GM21360 (cell line): ENCODE measurements at regions not wholly inside any gene's neighbourhood (a gene's known extent, or its start where the extent isn't known, plus 50 kb on each side); places are given as distances from the start of the nearest gene placed in this dataset.
"Not testable (repeated sequence)": the region's sequence is repeated elsewhere in the genome, so short reads cannot be mapped to it uniquely, and the experiment has no call there.

ENCODE experiments used
- ATAC-seq: cut with Tn5 transposase; IDR thresholded peaks from one replicate; pipeline ENCODE4 v1.9.1; 2021; ENCODE audit warnings: mild to moderate bottlenecking, moderate library complexity; ENCODE audit not compliant: unreplicated experiment

DNA sequence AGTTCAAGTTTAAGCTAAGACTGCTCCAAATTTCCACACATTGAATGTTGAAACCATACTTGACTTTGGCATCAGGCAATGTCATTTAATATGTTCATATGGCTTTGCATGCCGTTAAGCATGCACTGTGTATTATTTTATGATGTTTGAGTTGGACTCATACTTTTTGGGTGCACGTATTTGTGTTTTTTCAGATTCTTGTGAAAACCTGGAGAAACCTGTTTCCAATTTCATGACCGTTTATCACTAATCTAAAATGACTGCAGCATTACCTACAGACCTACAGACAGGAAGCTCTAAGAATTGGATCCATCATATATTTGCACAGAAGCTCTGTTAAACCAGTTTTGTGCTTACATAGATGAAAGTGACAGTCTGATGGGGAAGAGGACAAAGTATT is 1093.0 kb upstream of the INTU start:
- ATAC-seq, result no peak

DNA sequence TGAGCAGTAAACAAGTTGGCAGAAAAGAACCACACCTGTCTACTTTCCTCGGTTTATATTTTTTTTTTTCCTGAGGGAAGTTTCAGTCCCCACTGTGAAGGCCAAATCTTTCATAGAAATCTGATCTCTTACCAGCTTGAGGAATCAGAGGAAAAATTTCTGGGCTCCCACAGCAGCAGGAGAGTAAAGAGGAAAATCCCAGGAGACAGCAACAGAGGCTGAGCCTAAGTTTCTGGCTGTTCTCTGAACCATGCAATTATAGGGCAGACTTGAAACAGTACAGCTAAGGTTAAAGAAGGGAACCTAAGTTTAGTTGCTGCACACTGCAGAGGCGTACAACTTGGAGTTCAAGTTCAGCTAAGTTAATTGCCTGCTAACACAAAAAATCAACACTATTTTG is 1090.9 kb upstream of the INTU start:
- no peak for ATAC-seq

DNA sequence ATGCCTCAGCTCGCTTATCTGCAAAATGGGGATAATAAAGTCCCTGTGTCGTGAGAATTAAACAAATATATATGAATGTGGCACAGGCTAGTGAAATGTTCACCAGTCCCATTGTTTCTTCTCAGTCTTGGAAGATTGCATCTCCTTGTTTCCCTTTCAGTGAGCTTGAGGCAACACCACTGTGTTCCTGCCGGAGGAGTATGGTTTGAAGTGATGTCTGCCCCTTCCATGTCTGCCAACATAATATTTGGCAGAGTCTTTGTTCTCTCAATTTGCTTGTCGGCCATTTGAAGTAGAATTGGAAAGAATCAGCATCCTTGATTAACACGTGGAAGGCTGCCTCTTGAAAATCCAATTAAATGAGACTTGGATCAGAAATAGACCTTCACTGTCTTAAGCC is 1088.5 kb upstream of the INTU start:
- ATAC-seq, result no peak

DNA sequence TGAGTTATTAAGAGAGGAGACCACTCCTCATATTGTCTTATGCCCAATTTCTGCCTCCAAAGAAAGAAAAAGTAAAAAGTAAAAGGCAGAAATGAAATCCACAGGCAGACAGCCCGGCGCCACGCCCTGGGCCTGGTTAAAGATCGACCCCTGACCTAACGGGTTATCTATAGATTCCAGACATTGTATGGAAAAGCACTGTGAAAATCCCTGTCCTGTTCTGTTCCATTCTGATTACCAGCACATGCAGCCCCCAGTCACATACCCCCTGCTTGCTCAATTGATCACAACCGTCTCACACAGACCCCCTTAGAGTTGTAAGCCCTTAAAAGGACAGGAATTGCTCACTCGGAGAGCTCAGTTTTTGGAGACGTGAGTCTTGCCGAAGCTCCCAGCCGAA is 1086.6 kb upstream of the INTU start:
- ATAC-seq, result not testable (repeated sequence)

DNA sequence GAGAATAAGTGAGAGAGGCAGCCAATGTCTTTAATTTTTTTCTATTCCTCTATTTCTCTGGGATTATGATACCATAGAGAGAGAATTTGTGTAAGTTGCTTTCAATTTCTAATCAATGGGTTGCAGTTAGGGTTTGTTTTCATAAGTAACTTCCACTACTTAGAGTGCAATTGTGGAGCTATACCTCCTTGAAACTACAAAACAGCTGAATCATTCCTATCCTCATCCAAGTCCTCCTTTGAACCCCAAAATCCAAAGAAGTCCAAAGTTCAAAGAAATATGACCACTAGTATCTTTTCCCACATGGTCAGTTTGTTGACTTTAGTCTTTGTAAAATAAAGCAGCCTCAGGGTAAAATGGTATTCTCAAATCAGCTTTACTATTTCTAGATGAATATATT is 1085.4 kb upstream of the INTU start:
- ATAC-seq, result no peak

DNA sequence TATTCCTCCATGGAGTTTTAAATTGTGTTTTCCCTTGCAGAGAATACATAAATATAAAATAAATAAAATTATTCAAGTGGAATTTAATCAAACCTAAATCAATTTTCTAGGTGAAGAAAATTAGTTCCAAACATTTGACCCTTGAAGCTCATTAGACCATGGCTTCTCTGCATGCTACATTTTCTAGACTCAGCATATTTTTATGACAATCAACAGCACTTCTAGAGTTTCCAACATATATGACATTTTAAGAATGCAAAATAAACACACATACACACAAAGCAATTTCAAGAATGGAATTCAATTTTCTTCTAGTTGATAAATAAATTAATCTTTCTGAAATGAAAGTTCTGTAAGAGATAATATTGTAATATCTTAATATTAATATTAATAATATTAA is 1083.9 kb upstream of the INTU start:
- no peak for ATAC-seq

DNA sequence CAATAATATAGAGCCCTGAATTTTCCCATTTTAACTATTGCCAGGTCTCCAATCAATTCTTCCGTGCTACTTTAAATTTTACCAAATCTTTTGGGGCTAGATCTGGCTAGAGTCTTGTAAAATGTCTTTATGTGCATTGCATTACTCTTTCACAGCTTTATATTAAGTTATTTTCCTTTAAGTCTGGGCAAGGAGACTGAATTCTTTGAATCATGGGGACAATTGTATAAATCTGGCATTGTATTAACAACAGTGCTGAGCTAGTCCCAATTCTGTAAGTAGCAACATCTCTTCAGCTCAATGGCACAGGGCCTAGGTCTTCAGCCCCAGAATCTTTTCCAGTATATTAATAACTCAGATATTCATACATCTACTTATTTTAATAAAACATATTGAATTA is 1080.4 kb upstream of the INTU start:
- no peak for ATAC-seq

DNA sequence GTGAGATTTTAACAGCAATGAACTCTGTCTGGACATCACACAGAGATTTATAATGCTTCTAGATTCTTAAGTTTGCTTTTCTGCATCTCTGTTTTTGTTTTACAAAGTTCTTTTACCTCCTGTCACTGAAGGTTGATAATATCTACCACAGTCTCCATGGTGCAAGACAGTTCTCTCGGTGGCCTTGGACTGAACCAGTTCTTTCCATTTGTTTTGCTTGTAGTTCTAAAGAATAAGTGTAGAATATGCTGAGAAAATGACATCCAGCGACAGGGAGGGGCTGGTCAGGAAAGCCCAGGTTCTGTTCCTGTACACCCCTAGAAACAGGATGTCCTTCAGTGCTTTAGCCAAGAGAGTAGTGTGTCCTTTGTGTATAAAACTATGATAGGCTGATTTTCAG is 1079.5 kb upstream of the INTU start:
- ATAC-seq, result no peak

DNA sequence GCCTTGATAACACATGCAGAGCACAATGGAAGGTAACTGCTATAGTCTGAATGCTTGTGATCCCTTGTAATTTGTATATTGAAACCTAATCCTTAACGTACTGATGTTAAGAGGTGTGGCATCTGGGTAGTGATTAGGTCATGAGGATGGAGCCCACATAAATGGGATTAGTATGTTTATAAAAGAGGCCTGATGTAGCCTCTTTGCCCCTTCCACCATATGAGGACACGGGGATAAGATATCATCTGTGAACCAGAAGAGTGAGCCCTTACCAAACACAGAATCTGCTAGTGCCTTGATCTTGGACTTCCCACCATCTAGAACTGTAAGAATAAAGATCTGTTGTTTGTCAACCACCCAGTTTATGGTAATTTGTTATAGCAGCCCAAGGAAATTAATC is 1074.2 kb upstream of the INTU start:
- ATAC-seq, result no peak

DNA sequence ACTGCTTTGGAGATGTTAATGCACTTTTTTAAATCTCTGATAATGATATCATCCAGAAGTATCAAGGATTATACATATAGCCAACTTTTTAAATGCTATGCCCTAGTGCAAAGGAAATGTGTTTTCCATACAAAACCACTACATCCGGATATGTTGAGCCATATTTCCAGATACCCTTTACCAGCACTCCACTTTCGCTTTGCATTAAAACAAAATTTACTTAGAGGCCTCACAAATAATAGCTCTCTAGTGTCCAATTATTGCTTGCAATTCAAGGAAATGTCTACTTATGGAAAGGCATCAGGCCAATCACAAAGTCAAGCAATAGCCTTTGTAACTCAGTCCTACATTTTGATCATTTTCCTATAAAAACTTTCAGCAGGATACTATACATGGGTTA is 1072.8 kb upstream of the INTU start:
- ATAC-seq, result no peak

DNA sequence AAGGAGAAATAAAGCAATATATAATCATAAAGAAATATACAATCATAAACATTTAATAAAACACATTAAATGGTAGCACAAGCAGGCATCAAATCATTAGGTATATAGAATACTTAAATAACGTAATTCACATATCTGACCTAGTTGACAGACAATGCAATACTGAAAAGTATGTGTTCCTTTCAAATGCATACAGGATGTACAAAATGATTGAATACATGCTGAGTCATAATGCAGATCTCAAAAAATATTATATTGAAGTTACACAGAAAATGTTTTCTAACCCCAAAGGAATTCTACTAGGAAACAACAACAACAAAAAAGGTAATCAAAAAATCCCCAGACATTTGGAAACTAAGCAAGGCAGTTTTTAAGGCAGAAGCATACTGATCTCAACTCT is 1072.0 kb upstream of the INTU start:
- ATAC-seq, result no peak

DNA sequence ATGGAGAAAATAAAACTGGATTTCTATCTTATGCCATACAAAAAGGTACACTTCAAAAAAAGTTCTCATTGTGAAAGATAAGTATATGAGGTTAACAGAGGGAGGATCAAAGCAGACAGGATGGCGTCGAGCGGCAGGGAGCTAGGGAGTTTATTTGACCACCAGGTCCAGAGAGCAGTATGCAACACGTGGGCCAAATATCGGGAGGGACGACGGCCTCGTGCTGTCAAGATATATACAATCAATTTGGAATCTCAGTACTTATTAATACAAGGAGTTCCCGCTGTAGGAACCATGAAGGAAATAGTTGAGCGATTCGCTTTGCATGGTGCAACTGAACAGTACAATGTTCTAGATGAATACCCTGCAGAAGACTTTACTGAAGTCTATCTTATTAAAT is 1069.4 kb upstream of the INTU start:
- no peak for ATAC-seq

DNA sequence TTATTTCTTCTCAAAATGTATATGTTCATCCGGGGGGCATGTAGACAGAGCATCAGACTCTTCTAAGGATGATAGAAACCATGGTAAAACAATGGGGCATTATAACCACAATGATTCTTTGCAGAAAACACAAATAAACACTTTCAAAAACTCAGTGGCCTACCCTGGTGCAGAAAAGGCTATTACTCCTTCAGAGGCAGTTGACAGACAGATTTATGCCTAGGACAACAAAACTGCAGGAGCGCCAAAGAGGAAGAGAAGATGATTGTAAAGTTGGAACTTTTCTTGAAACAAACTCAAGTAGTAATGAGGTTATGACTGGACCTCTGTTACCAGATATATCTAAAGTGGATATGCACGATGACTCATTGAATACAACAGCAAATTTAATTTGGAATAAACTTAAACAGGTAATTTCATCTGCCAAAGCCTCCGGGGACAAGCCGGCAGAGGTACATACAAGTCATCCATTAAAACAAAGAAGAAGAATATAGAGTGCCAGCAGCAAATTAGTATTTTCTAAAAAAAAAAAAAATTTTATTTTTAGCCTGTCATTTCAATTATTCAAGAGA is 1068.4 kb upstream of the INTU start:
- no peak for ATAC-seq

DNA sequence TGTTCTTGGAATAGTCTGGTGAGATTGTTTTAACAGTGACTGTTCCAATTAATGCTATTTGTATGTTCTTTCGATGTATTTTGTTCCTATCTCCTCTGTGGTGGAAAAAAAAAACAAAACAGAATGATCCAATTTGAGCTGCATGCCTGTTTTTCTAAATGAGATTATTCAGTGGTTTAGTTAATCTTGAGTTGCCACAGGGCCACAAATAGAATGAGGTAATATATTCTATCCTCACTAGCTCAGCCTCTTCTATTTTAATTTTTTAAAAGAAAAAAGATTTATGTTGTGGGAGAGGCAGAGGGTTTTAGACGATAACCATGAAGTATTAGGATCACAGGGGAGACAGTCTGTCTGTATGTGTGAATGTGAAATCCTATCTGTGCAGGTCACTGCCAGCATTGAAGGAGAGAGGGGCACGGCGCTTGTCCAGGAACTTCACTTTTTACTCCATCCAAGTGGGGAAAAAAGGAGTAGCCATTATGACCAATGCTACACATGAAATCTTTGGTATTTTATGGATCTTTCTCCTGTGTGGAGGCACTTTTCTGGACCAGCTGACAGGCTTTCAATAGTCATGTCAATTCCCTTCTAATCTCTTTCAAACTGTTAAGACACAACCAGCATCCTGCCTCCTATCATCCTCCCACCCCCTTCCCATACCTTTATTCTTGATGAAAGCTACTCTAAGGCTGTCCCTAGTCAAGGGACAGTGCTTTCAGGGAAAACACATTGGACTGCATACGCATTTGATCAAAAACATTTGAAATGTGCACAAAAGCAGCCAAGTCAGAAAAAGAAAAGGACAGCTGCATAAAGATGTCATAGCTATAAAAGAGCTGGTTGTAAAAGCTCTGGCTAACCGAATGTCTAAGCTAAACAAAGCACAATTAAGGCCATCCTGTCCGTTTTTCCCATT is 1063.8 kb upstream of the INTU start:
- ATAC-seq, result no peak

DNA sequence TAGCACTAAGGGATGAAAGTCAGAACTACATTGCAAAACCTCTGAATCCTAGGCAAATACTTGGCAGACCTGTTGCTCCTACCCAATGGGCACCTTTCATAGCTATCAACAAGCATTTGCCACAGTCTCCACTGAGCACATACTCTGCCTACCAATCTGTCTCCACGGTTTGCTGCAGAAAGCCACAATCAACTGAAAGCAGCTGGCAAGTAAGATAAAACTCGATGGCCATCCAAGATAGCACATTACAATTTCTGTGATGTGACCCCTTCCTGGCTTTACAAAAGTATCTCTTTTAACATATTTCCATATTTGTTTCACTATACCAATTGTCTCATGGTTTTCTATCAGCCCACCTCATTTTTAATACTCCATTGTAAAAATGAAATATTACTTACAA is 1060.5 kb upstream of the INTU start:
- ATAC-seq, result no peak

DNA sequence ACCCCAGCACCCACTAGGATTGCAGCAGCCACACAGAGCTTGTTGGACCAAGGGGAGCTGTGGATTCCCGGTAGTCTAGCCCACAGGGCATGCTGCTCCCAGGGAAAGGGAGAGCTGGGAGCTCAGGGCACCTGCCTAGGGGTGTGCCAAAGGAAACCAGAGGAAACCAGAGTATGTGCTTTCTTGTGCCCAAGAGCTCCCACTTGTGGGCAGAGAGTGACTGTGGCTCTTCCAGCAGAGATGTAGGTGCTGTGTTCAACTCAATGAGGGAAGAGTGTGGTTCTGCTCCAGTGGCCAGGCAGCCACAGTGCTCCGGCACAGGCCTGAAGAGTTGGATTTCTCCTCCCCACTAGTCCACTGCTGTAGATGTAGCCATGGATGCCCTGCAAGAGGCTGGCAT is 1050.0 kb upstream of the INTU start:
- ATAC-seq, result no peak

DNA sequence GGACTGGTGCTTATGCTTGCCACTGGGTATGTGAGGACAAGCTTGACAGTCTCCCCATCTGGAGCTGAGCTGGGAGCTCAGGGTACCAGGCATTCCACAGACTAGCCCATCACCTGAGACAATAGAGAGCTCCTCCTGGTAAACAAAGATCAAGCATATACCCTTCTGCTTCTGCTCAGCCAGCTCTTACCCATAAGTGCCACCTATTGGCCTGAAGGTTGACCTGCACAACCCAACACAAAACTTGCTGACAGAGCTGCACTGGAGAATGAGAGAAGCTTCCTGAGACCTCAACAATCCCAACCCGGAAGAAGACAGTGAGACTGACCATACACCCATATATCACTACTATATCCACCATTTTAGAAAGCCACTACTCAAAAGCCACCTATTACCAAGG is 1049.2 kb upstream of the INTU start:
- no peak for ATAC-seq

DNA sequence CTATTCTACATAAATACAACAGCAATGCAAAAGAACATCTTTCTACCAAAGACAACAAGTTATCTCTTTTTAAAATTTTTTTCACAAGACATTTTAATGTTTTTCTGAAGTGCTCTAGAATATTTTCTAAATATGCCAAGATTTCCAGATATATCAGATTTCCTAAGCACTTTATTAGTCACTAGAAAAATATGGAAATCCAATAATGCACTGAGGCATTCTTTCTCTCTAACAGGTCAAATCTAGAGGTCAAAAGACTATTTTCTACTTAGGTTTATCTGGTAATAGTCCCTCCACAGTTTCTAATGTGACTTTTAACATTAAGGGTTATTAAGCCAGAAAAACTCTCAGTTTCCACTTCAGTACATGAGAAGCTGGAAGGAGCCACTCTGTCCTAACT is 1041.2 kb upstream of the INTU start:
- no peak for ATAC-seq

DNA sequence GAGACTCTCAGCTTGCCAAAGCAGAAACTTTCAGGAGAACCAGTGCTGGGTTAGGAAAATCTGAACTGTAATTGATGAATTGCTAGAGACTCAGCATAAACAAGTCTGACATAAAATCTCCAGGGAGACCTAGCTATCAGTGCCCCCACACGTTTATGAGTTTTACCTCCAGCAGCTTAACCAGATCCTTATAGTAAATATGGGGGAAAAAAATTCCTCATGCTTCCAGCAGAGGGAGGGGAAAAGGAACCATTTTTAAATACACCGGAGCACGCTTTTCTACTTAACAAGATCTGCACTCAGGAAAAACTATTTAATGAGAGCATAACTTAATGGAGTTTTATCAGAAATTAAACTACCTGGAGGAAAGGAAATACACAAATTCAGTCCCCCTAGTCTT is 1040.7 kb upstream of the INTU start:
- ATAC-seq, result no peak

DNA sequence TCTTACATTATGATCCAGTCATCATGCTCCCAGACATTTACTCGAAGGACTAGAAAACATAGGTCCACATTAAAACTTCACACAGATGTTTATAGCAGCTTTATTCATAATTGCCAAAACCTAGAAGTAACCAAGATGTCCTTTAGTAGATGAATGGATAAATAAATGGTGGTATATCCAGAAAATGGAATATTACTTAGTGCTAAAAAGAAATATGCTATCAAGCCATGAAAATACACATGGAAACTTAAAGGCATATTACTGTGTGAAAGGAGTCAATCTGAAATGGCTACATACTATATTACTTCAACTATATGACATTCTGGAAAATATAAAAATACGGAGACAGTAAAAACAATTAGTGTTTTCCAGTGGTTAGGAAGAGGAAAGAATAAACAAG is 1039.1 kb upstream of the INTU start:
- no peak for ATAC-seq

DNA sequence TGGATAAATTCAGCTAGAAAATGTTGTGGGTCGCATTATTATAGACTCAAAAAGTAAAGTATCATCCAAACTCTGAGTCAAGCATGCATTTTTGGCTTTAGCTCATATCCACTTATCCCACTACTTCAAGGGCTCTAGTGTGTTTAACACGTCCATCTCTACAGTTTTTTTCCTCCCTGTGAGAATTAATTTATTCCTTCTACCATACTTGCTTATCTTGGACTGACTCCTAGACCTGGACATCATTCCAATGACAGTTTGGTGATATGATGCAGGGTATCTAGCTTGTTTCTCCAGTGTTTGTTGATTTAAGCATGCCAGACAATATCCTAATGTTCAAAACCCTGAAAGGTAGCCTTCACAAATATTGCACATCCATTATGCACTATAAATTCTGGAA is 1037.1 kb upstream of the INTU start:
- no peak for ATAC-seq

DNA sequence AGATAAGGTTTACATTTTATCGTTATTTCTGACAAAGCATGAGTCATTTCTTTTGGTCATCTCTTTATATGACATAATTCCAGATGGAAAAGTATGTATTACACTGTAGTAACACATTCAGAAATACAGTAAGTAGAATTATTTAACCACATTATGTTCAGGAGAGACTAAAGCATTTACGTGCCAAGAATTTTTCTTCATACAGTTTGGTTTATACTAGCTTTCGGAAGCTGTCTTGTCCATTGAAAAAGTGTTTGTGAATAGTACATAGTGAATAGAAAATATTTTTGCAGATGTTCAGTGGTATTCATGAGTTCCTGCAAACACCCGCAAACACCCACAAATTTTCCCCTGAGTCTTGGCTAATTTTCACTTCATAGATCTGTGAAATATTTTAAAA is 1033.0 kb upstream of the INTU start:
- no peak for ATAC-seq

DNA sequence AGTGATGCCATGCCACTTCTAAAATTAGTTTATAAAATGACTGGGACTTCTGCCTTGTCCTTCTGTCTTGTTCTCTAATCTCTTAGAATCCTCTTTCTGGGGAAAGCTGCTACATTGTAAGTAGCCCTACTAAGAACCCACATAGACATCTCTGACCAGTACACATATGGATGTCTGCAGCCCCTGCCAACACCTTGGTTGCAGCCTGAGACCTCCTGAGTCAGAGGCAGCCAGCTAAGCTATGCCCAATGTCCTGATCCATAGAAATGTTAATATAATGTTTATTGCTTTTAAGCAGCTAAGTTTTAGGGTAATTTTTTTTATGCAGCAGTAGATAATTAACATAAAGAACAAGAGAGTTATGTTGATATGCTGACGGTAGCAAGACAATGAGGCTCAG is 1029.5 kb upstream of the INTU start:
- ATAC-seq, result no peak
